SK-N-MC (cell line): ENCODE measurements at regions not wholly inside any gene's neighbourhood (a gene's known extent, or its start where the extent isn't known, plus 50 kb on each side); places are given as distances from the start of the nearest gene placed in this dataset.

Experiments
- EZH2 ChIP-seq: fragments of 200-600 bp; sonication (generic); IDR thresholded peaks from one replicate; pipeline ENCODE4 v1.6.1; 2017; ENCODE audit warnings: antibody characterized with exemption
- FOXP2 ChIP-seq: optimal IDR thresholded peaks from 2 replicates; pipeline ENCODE3; 2011; ENCODE audit warnings: mild to moderate bottlenecking, moderate library complexity; ENCODE audit not compliant: insufficient read depth; ENCODE audit errors: extremely low read length, control extremely low read depth
- POLR2AphosphoS5 ChIP-seq: IDR thresholded peaks from 2 replicates; pipeline ENCODE4 v1.6.1; 2012; ENCODE audit warnings: mild to moderate bottlenecking, low read depth, low read length, borderline replicate concordance

DNA sequence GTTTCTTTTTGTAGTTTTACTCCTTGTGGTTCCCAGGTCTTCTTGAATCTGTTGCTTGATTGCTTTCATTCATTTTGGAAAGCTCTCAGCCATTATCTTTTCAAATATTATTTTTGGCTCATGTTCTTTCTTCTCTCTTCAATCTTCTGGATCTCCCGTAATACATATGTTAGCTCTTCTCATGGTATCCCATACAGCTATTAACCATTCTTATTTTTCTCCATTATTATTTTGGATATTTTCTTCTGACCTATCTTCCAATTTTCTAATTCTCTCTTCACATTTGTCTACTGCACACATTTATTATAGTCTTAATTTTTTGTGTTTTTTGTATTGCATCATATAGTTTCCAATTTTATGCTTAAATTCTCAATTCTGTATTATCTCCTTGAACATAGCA lies 123.9 kb upstream of the ARID2 start:
- TF ChIP-seq EZH2 (no peak), POLR2AphosphoS5 (no peak), FOXP2 (no peak)
